ENCODE measurements at regions not wholly inside any gene's neighbourhood (a gene's known extent, or its start where the extent isn't known, plus 50 kb on each side); places are given as distances from the start of the nearest gene placed in this dataset.

DNA sequence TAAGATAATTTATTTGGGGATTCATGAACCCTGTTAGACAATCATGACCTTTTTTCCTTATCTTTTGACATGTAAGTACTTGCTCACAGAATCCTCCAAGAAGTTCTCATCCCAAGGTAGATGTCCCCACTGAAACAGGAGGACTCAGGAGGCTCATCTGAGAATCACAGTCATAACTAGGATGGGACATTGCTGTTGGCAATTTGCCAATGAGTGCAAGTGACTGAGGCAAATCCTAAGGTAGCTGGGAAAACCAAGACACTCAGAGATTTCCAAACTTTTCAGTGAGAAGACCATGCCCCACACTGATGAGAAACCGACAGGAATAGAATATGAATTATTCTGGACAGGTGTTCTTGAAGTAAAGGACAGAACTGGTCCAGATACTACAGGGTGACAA is 735.0 kb downstream of the TMEM182 start:
- TF ChIP-seq, protein P1, sequence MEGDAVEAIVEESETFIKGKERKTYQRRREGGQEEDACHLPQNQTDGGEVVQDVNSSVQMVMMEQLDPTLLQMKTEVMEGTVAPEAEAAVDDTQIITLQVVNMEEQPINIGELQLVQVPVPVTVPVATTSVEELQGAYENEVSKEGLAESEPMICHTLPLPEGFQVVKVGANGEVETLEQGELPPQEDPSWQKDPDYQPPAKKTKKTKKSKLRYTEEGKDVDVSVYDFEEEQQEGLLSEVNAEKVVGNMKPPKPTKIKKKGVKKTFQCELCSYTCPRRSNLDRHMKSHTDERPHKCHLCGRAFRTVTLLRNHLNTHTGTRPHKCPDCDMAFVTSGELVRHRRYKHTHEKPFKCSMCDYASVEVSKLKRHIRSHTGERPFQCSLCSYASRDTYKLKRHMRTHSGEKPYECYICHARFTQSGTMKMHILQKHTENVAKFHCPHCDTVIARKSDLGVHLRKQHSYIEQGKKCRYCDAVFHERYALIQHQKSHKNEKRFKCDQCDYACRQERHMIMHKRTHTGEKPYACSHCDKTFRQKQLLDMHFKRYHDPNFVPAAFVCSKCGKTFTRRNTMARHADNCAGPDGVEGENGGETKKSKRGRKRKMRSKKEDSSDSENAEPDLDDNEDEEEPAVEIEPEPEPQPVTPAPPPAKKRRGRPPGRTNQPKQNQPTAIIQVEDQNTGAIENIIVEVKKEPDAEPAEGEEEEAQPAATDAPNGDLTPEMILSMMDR (IDR thresholded peaks at IDR 0.05) = no peak
- no peak for TF ChIP-seq POLR2A (IDR thresholded peaks at IDR 0.05)
- intact Hi-C loops (cut with DNase I) = no loop called here
- 55 to 72% (median 61%) methylated on average over 1 of the region's 1 CpG for whole genome bisulfite sequencing, 4 donors

DNA sequence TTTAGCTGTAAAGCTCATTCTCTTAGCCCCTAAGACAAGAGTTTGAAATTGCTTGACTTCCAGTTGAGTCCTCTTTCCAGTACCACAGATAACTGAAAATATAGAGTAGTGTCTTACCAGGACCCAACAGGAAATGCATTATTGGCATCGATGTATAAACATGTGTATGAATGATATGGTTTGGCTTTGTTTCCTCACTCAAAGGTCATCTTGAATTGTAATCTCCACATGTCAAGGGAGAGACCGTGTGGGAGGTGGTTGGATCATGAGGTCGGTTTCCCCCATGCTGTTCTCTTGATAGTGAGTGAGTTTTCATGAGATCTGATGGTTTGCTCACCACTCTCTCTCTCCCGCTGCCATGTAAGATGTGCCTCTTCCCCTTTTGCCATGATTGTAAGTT is 745.0 kb downstream of the TMEM182 start:
- H3K36me3 ChIP-seq = no peaks in the 10 kb centered on the region
- ATAC-seq (no peak), DNase-seq (no peak)
- H3K4me3 ChIP-seq = no peak overlapping the region
- H3K27ac ChIP-seq = no peak overlapping the region
- intact Hi-C loops (cut with DNase I) = no loop called here
- H3K9me3 ChIP-seq = peaks cover 0 to 5% (median 0%) of the 10 kb centered on the region in 12 donors
- 52 to 64% (median 58%) methylated on average over 4 of the region's 4 CpGs for WGBS, 4 donors
- H3K4me1 ChIP-seq = no peaks in the 10 kb centered on the region
- no peaks in the 10 kb centered on the region for H3K27me3 ChIP-seq
- no peak for TF ChIP-seq POLR2A (IDR thresholded peaks at IDR 0.05)
- TF ChIP-seq, protein P1 (IDR thresholded peaks at IDR 0.05) = no peak

More for the DNA sequence above, 735.0 kb downstream of the TMEM182 start:
- H3K9me3 ChIP-seq = peaks cover 0 to 6% (median 0%) of the 10 kb centered on the region in 12 donors
- no peaks in the 10 kb centered on the region for H3K4me1 ChIP-seq
- no peak overlapping the region for H3K4me3 ChIP-seq
- DNase-seq (no peak), ATAC-seq (no peak)
- H3K27me3 ChIP-seq = no peaks in the 10 kb centered on the region
- H3K36me3 ChIP-seq = no peaks in the 10 kb centered on the region
- H3K27ac ChIP-seq = no peak overlapping the region

DNA sequence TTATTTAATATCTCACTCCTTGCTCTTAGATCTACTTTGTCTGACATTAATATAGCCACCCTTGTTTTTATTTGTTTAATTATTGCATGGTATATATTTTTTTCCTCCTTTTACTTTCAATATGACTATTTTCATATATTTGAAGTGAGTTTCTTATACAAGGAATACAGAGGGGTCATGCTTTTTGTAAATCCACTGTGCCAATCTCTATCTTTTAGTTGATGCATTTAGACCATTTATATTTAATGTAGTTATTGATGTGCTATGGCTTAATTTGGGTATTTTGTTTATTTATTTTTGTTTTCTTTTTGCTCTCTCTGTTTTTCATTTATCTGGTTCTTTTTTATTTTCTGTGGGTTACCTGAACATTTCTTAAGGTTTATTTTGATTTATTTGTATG is 750.6 kb downstream of the TMEM182 start:
- DNase-seq (no peak), ATAC-seq (no peak)
- Histone ChIP-seq H3K9me3 (peaks cover 0 to 16% (median 2%) of the 10 kb centered on the region in 12 donors), H3K27me3 (no peaks in the 10 kb centered on the region), H3K36me3 (no peaks in the 10 kb centered on the region), H3K4me3 (no peak overlapping the region), H3K4me1 (no peaks in the 10 kb centered on the region), H3K27ac (no peak overlapping the region)
- TF ChIP-seq, protein P1 (IDR thresholded peaks at IDR 0.05) = no peak
- TF ChIP-seq POLR2A (IDR thresholded peaks at IDR 0.05) = no peak
- intact Hi-C loops (cut with DNase I) = no loop called here

DNA sequence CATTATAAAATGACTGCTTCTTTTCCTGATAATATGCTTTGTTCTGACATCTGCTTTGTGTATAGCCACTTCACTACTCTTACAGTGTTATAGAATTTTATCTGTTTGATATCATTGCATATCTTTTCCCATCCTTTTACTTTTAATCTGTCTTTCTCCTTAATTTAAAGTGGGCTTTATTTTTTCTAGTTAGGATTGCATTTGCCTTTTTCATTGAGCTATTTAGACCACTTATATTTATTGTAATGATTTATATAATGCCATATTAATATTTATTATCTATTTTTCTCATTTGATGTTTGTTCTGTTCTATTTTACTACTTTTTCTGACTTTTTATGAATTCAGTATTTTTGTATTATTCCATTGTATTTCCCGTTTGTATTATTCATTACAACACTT is 758.7 kb downstream of the TMEM182 start:
- Histone ChIP-seq H3K27ac (no peak overlapping the region), H3K4me1 (no peaks in the 10 kb centered on the region), H3K36me3 (no peaks in the 10 kb centered on the region), H3K27me3 (no peaks in the 10 kb centered on the region), H3K4me3 (no peak overlapping the region), H3K9me3 (peaks cover 0 to 16% (median 0%) of the 10 kb centered on the region in 12 donors)
- TF ChIP-seq, protein P1 (IDR thresholded peaks at IDR 0.05) = no peak
- no peak for TF ChIP-seq POLR2A (IDR thresholded peaks at IDR 0.05)
- no peak for DNase-seq
- WGBS, 4 donors = 67 to 76% (median 74%) methylated on average over 1 of the region's 1 CpG
- ATAC-seq = no peak
- intact Hi-C loops (cut with DNase I) = no loop called here

Data from heart left ventricle (tissue), 16 donors.